ENCODE measurements at regions not wholly inside any gene's neighbourhood (a gene's known extent, or its start where the extent isn't known, plus 50 kb on each side); places are given as distances from the start of the nearest gene placed in this dataset.

DNA sequence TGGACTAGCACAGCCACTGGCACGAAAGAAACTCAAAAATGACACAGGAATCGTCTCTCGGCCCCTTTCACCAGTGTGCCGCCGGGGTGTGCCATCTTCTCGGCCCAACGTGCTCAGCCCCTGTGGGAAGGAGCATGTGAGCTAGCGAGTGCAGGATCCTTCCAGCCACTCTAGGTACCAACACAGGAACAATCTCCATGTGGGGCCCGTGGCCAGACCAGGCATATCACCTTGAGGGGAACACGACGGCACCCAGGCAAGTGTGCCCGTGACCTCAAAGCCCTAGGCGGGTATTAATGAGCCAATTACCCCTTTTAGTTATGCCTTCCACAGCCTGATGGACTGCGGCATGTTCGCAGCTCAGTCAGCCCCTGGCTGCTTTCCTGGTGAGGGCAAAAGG, 231.5 kb downstream of the FAT4 start:
- TF ChIP-seq, protein P1, sequence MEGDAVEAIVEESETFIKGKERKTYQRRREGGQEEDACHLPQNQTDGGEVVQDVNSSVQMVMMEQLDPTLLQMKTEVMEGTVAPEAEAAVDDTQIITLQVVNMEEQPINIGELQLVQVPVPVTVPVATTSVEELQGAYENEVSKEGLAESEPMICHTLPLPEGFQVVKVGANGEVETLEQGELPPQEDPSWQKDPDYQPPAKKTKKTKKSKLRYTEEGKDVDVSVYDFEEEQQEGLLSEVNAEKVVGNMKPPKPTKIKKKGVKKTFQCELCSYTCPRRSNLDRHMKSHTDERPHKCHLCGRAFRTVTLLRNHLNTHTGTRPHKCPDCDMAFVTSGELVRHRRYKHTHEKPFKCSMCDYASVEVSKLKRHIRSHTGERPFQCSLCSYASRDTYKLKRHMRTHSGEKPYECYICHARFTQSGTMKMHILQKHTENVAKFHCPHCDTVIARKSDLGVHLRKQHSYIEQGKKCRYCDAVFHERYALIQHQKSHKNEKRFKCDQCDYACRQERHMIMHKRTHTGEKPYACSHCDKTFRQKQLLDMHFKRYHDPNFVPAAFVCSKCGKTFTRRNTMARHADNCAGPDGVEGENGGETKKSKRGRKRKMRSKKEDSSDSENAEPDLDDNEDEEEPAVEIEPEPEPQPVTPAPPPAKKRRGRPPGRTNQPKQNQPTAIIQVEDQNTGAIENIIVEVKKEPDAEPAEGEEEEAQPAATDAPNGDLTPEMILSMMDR (conservative IDR thresholded peaks at IDR 0.05 in 1 of 2, IDR thresholded peaks at IDR 0.05 in 1 of 2; ENCODE audit: low read depth in 1 of 2, low read length in 2 of 2) = no peak
- no peak for TF ChIP-seq EZH2 (IDR thresholded peaks at IDR 0.05; ENCODE audit: low read length, missing control alignments)

All from fibroblast of lung (primary cell).